Brain microvascular endothelial cell (primary cell): ENCODE measurements at regions not wholly inside any gene's neighbourhood (a gene's known extent, or its start where the extent isn't known, plus 50 kb on each side); places are given as distances from the start of the nearest gene placed in this dataset.

Experiments used
- DNase-seq: peaks from one replicate; pipeline ENCODE4 v3.0.0-alpha.2; 2020
- H3K27ac ChIP-seq: fragments of 250-450 bp; sonication (Bioruptor Pico); 2 replicates; pipeline ENCODE4 v1.5.1; 2020; ENCODE audit warnings: mild to moderate bottlenecking, moderate library complexity
- H3K27me3 ChIP-seq: fragments of 250-450 bp; sonication (Bioruptor Pico); replicated peaks from 2 replicates; pipeline ENCODE4 v1.5.1; 2020; ENCODE audit warnings: mild to moderate bottlenecking
- H3K36me3 ChIP-seq: fragments of 250-450 bp; sonication (Bioruptor Pico); replicated peaks from 2 replicates; pipeline ENCODE4 v1.5.1; 2020; ENCODE audit warnings: mild to moderate bottlenecking
- H3K4me3 ChIP-seq: 2 replicates; pipeline ENCODE4 v1.5.1; 2011; ENCODE audit warnings: low read depth, mild to moderate bottlenecking, control low read depth, low read length, moderate library complexity
- CTCF ChIP-seq: IDR thresholded peaks from 2 replicates; pipeline ENCODE4 v1.5.1; 2011; ENCODE audit warnings: low read depth, mild to moderate bottlenecking, moderate library complexity, low read length, control low read depth, inconsistent platforms; ENCODE audit errors: missing control alignments
- in situ Hi-C: cut with HindIII; loops from 2 replicates; pipeline ENCODE4 v1.10.0; 2017; ENCODE audit warnings: low sequenced_read_pairs, low pct_ligation_motif_present

GRCh38 chr6:103379272-103379671 is 1480.4 kb downstream of the HACE1 start:
- TF ChIP-seq CTCF, result no peak
- H3K4me3 ChIP-seq, result no peak overlapping the region
- no peaks in the 10 kb centered on the region for H3K27me3 ChIP-seq
- no peak overlapping the region for H3K27ac ChIP-seq
- in situ Hi-C loops, result no loop called here
- H3K36me3 ChIP-seq, result no peaks in the 10 kb centered on the region
- DNase-seq, result no peak

- TF ChIP-seq CTCF, result no peak
- in situ Hi-C loops, result no loop called here
- no peak for DNase-seq
- Histone ChIP-seq H3K27ac (no peak overlapping the region), H3K27me3 (no peaks in the 10 kb centered on the region), H3K36me3 (no peaks in the 10 kb centered on the region), H3K4me3 (no peak overlapping the region)
Observed at GRCh38 chr6:103367212-103367611, 1492.5 kb downstream of the HACE1 start.

- in situ Hi-C loops, result no loop called here
- H3K4me3 ChIP-seq, result no peak overlapping the region
- no peak overlapping the region for H3K27ac ChIP-seq
- DNase-seq, result no peak
- no peaks in the 10 kb centered on the region for H3K36me3 ChIP-seq
- TF ChIP-seq CTCF, result no peak
- H3K27me3 ChIP-seq, result no peaks in the 10 kb centered on the region
Observed at GRCh38 chr6:103356531-103356930, 1503.2 kb downstream of the HACE1 start.

GRCh38 chr6:103344554-103345163 is 1515.1 kb downstream of the HACE1 start:
- Histone ChIP-seq H3K27me3 (no peaks in the 10 kb centered on the region), H3K4me3 (no peak overlapping the region), H3K36me3 (no peaks in the 10 kb centered on the region), H3K27ac (no peak overlapping the region)
- in situ Hi-C loops, result no loop called here
- no peak for TF ChIP-seq CTCF
- no peak for DNase-seq

- TF ChIP-seq CTCF, result no peak
- no peak for DNase-seq
- in situ Hi-C loops, result no loop called here
- H3K4me3 ChIP-seq, result no peak overlapping the region
- H3K27ac ChIP-seq, result no peak overlapping the region
- no peaks in the 10 kb centered on the region for H3K27me3 ChIP-seq
- H3K36me3 ChIP-seq, result no peaks in the 10 kb centered on the region
Observed at GRCh38 chr6:103335412-103335811, 1524.3 kb downstream of the HACE1 start.
